ENCODE measurements at regions not wholly inside any gene's neighbourhood (a gene's known extent, or its start where the extent isn't known, plus 50 kb on each side); places are given as distances from the start of the nearest gene placed in this dataset.

- Mint-ChIP-seq H3K4me3 (no peak overlapping the region), H3K27ac (no peak overlapping the region)
These were observed 66.3 kb downstream of the NR2F1 start for GRCh38 chr5:93649234-93649900.

DNA sequence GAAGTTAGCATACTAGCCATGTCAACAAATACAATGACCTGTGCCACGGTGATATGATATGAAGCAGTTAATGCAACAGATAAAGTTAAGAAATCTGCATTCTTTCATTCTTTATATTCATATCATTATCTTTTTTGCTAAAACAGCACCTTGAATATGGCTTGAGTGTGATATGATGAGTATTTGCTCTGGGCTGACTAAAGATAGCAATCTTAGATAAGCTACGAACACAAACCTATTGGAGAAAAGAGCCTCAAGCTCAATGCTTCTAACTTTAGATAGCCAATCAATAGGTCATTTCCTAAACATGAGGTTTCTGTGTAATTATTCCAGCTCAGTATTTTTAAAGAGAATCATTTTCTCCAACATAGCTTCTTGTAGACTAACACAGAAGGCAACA, 61.7 kb downstream of the NR2F1 start:
- Mint-ChIP-seq H3K27ac (no peak overlapping the region), H3K4me3 (no peak overlapping the region), H3K27me3 (ENCODE audit: low read depth in 3 of 3) (no peaks in the 10 kb centered on the region), H3K9me3 (no peaks in the 10 kb centered on the region), H3K4me1 (peaks cover 4 to 12% of the 10 kb centered on the region in 2 donors), H3K36me3 (peaks cover 3 to 7% (median 3%) of the 10 kb centered on the region in 3 donors)
- DNase-seq = no peak

More at GRCh38 chr5:93649234-93649900, 66.3 kb downstream of the NR2F1 start:
- Mint-ChIP-seq H3K27me3 (ENCODE audit: low read depth in 3 of 3) (no peaks in the 10 kb centered on the region), H3K4me1 (peaks cover 13 to 23% of the 10 kb centered on the region in 2 donors), H3K9me3 (no peaks in the 10 kb centered on the region), H3K36me3 (peaks cover 3 to 14% (median 3%) of the 10 kb centered on the region in 3 donors)
- no peak for DNase-seq

All from immature natural killer cell (primary cell).